Fibroblast of skin of left biceps (primary cell): ENCODE measurements at regions not wholly inside any gene's neighbourhood (a gene's known extent, or its start where the extent isn't known, plus 50 kb on each side); places are given as distances from the start of the nearest gene placed in this dataset.
"Not testable (repeated sequence)": the region's sequence is repeated elsewhere in the genome, so short reads cannot be mapped to it uniquely, and the experiment has no call there.

Source experiments
- DNase-seq, 2 experiments: peaks; one replicate each; pipeline ENCODE4 v3.0.0-alpha.2; 2013; ENCODE audit warnings: low read depth in 2 of 2

- DNase-seq, result no peak
These were observed 79.5 kb upstream of the PICALM start for GRCh38 chr11:86148345-86148747.

GRCh38 chr11:86147004-86147403 lies 78.1 kb upstream of the PICALM start:
- no peak for DNase-seq

- no peak for DNase-seq
These were observed 76.7 kb upstream of the PICALM start for GRCh38 chr11:86145439-86146156.

GRCh38 chr11:86144846-86145245 lies 76.0 kb upstream of the PICALM start:
- DNase-seq, result no peak

GRCh38 chr11:86144087-86144486 lies 75.2 kb upstream of the PICALM start:
- DNase-seq, result not testable (repeated sequence)

- no peak for DNase-seq
These were observed 74.5 kb upstream of the PICALM start for GRCh38 chr11:86143087-86144030.

GRCh38 chr11:86142170-86142569 lies 73.3 kb upstream of the PICALM start:
- DNase-seq, result no peak

- no peak for DNase-seq
These were observed 72.8 kb upstream of the PICALM start for GRCh38 chr11:86141727-86142126.

GRCh38 chr11:86140334-86140990 lies 71.6 kb upstream of the PICALM start:
- no peak for DNase-seq

GRCh38 chr11:86138958-86139357 lies 70.1 kb upstream of the PICALM start:
- DNase-seq, result no peak

- no peak for DNase-seq
These were observed 67.7 kb upstream of the PICALM start for GRCh38 chr11:86136538-86136937.

- DNase-seq, result no peak
These were observed 66.4 kb upstream of the PICALM start for GRCh38 chr11:86135319-86135714.

GRCh38 chr11:86134580-86135318 lies 65.9 kb upstream of the PICALM start:
- no peak for DNase-seq

- DNase-seq, result no peak
These were observed 63.9 kb upstream of the PICALM start for GRCh38 chr11:86132667-86133249.

- no peak for DNase-seq
These were observed 61.1 kb upstream of the PICALM start for GRCh38 chr11:86129740-86130540.

- DNase-seq, result no peak
These were observed 60.0 kb upstream of the PICALM start for GRCh38 chr11:86128914-86129313.

- no peak for DNase-seq
These were observed 58.0 kb upstream of the PICALM start for GRCh38 chr11:86126862-86127261.

GRCh38 chr11:86124251-86125233 lies 55.7 kb upstream of the PICALM start:
- no peak for DNase-seq

- no peak for DNase-seq
These were observed 53.9 kb upstream of the PICALM start for GRCh38 chr11:86122773-86123172.
